ENCODE measurements at regions not wholly inside any gene's neighbourhood (a gene's known extent, or its start where the extent isn't known, plus 50 kb on each side); places are given as distances from the start of the nearest gene placed in this dataset.
"Not testable (repeated sequence)": the region's sequence is repeated elsewhere in the genome, so short reads cannot be mapped to it uniquely, and the experiment has no call there.

- no peaks in the 10 kb centered on the region for H3K36me3 ChIP-seq
- H3K27ac ChIP-seq = no peak overlapping the region
- TF ChIP-seq EP300 (IDR thresholded peaks at IDR 0.05) = no peak
- no peaks in the 10 kb centered on the region for H3K27me3 ChIP-seq
- 82% methylated on average over 6 of the region's 6 CpGs for WGBS
- H3K4me3 ChIP-seq = no peak overlapping the region
- peaks cover 22% of the 10 kb centered on the region for H3K4me1 ChIP-seq
- peaks cover 7% of the 10 kb centered on the region for H3K9me3 ChIP-seq
- no peak for DNase-seq (ENCODE audit: low spot score in 2 of 2)
Observed at GRCh38 chr6:156423075-156423474, 354.1 kb upstream of the ARID1B start.

GRCh38 chr6:156421933-156422332 lies 355.2 kb upstream of the ARID1B start:
- WGBS = 93% methylated on average over 2 of the region's 2 CpGs
- no peak overlapping the region for H3K4me3 ChIP-seq
- H3K9me3 ChIP-seq = peaks cover 7% of the 10 kb centered on the region
- no peaks in the 10 kb centered on the region for H3K36me3 ChIP-seq
- H3K27me3 ChIP-seq = no peaks in the 10 kb centered on the region
- no peak overlapping the region for H3K27ac ChIP-seq
- H3K4me1 ChIP-seq = peaks cover 16% of the 10 kb centered on the region
- no peak for TF ChIP-seq POLR2AphosphoS5 (IDR thresholded peaks at IDR 0.05)
- no peak for TF ChIP-seq POLR2A (IDR thresholded peaks at IDR 0.05)
- TF ChIP-seq CTCF (IDR thresholded peaks at IDR 0.05) = no peak
- TF ChIP-seq EP300 (IDR thresholded peaks at IDR 0.05) = no peak
- no peak for DNase-seq (ENCODE audit: low spot score in 2 of 2)

- H3K4me3 ChIP-seq; H3K9me3 ChIP-seq; H3K27me3 ChIP-seq; H3K36me3 ChIP-seq; DNase-seq (ENCODE audit: low spot score in 2 of 2): not testable (repeated sequence)
- Histone ChIP-seq H3K27ac (peak overlapping the region; percentile 34), H3K4me1 (peaks cover 10% of the 10 kb centered on the region)
- WGBS = 59% methylated on average over 5 of the region's 5 CpGs
Observed at GRCh38 chr6:156421301-156421700, 355.9 kb upstream of the ARID1B start.

GRCh38 chr6:156420172-156420993 lies 356.8 kb upstream of the ARID1B start:
- TF ChIP-seq POLR2AphosphoS5 (IDR thresholded peaks at IDR 0.05) (no peak), EP300 (IDR thresholded peaks at IDR 0.05) (no peak), POLR2A (IDR thresholded peaks at IDR 0.05) (no peak), CTCF (IDR thresholded peaks at IDR 0.05) (no peak)
- H3K36me3 ChIP-seq = no peaks in the 10 kb centered on the region
- DNase-seq (ENCODE audit: low spot score in 2 of 2) = no peak
- H3K9me3 ChIP-seq = peaks cover 7% of the 10 kb centered on the region
- no peak overlapping the region for H3K4me3 ChIP-seq
- no peak overlapping the region for H3K27ac ChIP-seq
- H3K4me1 ChIP-seq = peaks cover 10% of the 10 kb centered on the region
- no peaks in the 10 kb centered on the region for H3K27me3 ChIP-seq
- 64% methylated on average over 5 of the region's 5 CpGs for WGBS

- Histone ChIP-seq H3K27ac (no peak overlapping the region), H3K36me3 (no peaks in the 10 kb centered on the region), H3K4me1 (peaks cover 10% of the 10 kb centered on the region), H3K27me3 (no peaks in the 10 kb centered on the region), H3K4me3 (no peak overlapping the region), H3K9me3 (peaks cover 7% of the 10 kb centered on the region)
- 88% methylated on average over 2 of the region's 2 CpGs for WGBS
- no peak for TF ChIP-seq POLR2A (IDR thresholded peaks at IDR 0.05)
- TF ChIP-seq CTCF (IDR thresholded peaks at IDR 0.05) = no peak
- no peak for TF ChIP-seq EP300 (IDR thresholded peaks at IDR 0.05)
- TF ChIP-seq POLR2AphosphoS5 (IDR thresholded peaks at IDR 0.05) = no peak
- no peak for DNase-seq (ENCODE audit: low spot score in 2 of 2)
Observed at GRCh38 chr6:156419594-156419993, 357.6 kb upstream of the ARID1B start.

- no peak overlapping the region for H3K27ac ChIP-seq
- no peak overlapping the region for H3K4me3 ChIP-seq
- peaks cover 10% of the 10 kb centered on the region for H3K4me1 ChIP-seq
- no peaks in the 10 kb centered on the region for H3K27me3 ChIP-seq
- no peaks in the 10 kb centered on the region for H3K36me3 ChIP-seq
- WGBS = 100% methylated on average over 1 of the region's 1 CpG
- no peak for DNase-seq (ENCODE audit: low spot score in 2 of 2)
- TF ChIP-seq EP300 (IDR thresholded peaks at IDR 0.05) (no peak), POLR2AphosphoS5 (IDR thresholded peaks at IDR 0.05) (no peak), CTCF (IDR thresholded peaks at IDR 0.05) (no peak), POLR2A (IDR thresholded peaks at IDR 0.05) (no peak)
- H3K9me3 ChIP-seq = peaks cover 7% of the 10 kb centered on the region
Observed at GRCh38 chr6:156418253-156418652, 358.9 kb upstream of the ARID1B start.

Data from suprapubic skin (tissue), 4 donors.